M059J (cell line): ENCODE measurements at regions not wholly inside any gene's neighbourhood (a gene's known extent, or its start where the extent isn't known, plus 50 kb on each side); places are given as distances from the start of the nearest gene placed in this dataset.

ENCODE experiments used
- DNase-seq: peaks from one replicate; pipeline ENCODE4 v3.0.0-alpha.2; 2012; ENCODE audit warnings: low read depth

GRCh38 chr5:91727463-91727862 is 344.3 kb upstream of the ARRDC3 start:
- DNase-seq: no peak

GRCh38 chr5:91722736-91723467 is 339.8 kb upstream of the ARRDC3 start:
- DNase-seq: no peak

DNA sequence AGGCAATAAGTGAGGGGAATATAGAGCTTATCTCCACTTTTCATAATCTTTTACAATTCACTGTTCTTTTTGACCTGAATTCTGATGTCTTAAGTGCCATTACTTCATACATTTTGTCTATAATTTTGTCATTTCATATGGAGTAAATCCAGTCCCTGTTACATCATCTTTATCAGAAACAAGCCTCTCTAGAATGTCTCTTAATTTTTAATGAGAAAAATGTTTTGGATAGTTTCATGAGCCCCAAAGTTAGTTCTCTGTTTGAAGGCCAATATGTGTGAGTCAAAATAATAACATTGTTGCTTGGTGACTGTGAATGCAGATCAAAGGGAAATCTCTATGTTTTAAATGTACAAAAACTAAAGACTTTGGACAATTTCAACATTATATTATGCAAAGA is 329.6 kb upstream of the ARRDC3 start:
- DNase-seq: no peak

- no peak for DNase-seq
These were observed 324.4 kb upstream of the ARRDC3 start for GRCh38 chr5:91707521-91707841.

DNA sequence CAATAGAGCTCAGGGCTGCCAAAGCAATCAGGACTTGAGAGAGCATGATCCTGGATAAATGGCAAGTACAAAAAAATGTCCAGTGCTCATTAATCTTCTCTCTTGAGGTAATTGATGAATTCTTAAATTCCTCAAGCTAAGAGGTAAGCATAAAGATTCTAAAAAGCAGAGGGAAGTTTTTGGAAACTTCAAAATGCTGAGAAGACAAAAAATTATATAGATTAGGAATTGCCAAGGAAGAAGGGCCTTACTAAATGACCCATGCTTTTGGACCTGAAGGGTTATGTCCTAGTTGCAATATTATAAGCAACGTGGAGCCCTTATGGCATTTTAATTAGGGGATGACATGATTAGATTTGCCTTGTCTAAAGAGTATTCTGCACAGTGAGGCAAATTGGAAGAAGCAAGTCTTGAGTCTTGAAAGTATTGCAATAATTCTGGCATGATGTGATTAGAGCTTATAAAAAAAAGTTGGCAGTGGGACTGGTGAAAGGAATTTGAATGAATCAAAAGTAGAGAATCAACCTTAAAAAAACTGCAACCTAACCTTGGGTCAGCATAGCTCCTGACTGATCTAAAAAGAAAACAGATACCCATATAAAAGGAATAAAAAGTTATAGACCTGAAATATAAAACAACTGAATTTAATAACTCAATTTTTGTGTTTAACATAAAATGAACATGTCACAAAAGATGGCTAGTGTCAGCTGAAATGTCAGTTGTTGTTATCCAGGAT is 323.8 kb upstream of the ARRDC3 start:
- peak; percentile 6 for DNase-seq

- DNase-seq: no peak
These were observed 320.0 kb upstream of the ARRDC3 start for GRCh38 chr5:91703128-91703527.

DNA sequence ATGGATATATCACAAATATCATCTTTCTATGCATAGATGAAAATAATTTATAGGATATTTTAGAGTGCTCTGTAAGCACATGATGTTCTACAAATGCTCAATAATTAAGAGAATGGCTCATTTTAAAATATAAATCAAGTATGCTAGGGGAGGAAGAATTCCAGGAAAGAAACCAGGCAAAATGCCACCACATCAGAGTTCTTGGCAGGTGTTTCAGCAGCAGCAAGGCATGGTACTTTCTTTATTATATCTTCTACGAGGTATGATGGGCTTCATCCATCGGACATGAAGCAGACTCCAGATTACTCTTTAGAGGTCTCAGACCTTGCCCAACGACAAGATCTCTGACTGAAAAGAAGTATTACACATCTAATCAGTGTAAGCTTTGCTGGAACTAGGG is 316.3 kb upstream of the ARRDC3 start:
- no peak for DNase-seq

- no peak for DNase-seq
These were observed 308.5 kb upstream of the ARRDC3 start for GRCh38 chr5:91691592-91691991.

- peak; percentile 20 for DNase-seq
These were observed 307.8 kb upstream of the ARRDC3 start for GRCh38 chr5:91690921-91691320.

DNA sequence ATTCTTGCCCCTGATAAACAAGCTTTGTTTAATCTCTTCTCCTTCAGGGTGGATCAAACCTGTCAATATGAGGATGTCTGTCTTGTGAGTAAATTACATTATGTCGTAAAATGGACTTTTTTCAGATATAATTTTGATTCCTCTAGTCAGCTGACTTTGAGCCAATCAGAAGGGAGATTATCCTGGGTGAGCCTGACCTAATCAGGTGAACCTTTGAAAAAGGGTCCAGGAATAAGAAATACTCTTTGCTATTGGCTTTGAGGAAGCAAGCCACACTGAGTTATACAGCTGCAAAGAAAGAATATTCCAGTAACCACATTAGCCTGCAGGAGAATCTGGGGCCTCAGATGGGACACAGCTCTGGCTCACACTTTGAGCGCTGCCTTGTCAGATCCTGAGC is 304.3 kb upstream of the ARRDC3 start:
- no peak for DNase-seq

DNA sequence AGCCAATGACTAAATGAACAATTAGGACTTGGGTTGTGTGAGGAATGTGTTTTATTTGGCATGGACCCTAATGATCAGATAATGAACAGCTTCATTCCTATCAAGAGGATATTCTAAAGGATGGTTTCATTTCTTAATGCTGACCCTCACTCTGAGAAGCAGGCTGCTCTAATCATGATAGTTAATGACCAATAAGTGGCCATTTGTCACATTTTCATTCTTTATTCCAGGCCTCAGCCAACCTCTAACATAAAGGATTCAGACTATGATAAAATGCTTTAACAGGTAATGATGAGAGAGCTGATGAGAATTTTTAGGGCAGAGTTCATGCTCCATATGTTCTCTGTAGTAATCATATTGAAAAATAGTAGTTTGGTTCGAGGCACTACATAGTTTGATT is 301.5 kb upstream of the ARRDC3 start:
- no peak for DNase-seq

- DNase-seq: no peak
These were observed 287.4 kb upstream of the ARRDC3 start for GRCh38 chr5:91670563-91670962.

DNA sequence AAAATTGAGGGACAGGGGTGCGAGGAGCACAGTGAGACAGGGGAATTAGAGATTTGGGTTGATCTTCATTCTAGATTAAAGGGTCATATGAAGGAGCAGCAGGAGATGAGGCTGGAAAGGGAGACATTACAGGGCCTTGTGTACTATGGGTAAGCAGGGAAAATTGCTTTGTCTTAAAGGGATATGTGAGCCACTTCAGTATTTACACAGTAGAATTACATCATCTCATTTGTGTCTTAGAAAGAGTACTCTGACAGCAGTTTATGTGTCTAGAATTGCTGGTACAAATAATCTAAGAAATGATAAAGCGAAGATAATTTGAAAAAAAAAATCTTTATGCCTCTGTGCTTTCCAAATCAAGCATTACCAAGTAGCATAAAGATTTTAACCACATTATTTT is 287.0 kb upstream of the ARRDC3 start:
- no peak for DNase-seq

DNA sequence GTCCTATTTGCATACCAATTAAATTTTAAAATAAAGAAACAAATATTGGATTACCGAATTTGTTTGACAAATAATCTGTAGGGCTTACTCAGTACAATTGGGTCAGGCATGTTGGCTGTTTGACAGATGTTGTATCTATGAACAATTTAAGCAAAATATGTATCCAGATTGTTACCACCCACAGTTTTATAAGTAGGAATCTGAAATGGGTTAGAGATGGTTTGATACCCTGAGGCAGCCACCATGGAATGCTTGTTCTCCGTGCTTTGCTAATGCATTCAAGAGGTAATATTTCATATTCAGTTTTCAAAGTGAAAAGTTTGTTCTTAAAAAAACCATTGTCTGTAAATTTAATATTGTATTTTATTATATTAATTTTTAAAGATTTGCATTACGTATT is 285.1 kb upstream of the ARRDC3 start:
- DNase-seq: no peak

DNA sequence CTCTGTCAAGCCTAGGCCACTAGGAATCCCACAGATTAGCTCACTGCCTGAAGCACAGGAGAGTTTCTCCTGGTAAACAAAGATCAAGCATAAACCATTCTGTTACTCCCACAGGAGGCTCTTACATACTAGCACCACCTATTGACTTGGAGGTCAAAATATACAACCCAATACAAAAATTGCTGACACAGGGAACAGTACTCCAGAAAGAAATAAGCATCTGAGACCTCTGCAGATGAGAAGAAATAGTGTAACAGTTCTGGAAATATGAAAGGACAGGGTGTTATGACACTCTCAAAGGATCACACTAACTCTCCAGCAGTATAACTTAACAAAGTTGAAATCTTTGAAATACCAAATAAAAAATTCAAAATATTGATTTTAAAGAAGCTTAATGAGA is 269.6 kb upstream of the ARRDC3 start:
- no peak for DNase-seq

DNA sequence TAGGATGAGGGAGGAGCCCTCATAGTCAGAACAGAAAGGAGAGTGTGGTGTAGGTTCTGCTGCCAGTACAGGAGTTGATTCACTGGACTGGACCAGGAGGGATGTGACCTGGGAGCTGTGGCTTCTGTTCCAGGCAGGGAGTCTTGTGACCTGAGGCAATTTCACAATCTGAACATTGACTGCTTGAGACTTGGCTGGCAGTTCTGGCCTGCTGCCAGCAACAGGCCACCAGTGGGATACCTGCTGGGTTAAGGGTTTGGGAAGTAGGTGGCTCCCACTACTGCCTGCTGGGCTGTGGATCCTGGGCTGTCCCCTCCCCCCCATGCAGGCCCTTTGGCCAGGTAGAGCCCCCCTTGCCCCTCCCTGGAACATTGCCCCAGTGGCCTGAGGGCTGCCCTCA is 268.6 kb upstream of the ARRDC3 start:
- DNase-seq: peak; percentile 52

DNA sequence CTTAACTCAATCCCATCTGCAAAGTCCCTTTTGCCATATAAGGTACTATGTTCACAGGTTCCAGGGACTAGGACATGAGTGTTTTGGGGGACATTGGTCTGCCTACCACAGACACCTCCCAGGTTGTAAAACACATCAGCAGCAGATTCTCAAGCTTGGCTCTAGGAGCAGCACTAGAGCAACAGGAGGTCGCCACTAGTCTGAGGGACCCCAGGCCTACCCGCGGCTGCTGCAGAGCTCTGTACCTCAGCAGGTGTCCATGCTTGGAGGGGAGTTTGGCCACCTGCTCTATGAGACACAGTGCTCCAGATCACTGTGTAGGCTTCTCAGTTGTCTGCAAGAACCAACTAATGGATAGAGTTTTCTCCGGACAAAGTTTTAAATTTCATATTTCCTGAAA is 262.2 kb upstream of the ARRDC3 start:
- DNase-seq: no peak

DNA sequence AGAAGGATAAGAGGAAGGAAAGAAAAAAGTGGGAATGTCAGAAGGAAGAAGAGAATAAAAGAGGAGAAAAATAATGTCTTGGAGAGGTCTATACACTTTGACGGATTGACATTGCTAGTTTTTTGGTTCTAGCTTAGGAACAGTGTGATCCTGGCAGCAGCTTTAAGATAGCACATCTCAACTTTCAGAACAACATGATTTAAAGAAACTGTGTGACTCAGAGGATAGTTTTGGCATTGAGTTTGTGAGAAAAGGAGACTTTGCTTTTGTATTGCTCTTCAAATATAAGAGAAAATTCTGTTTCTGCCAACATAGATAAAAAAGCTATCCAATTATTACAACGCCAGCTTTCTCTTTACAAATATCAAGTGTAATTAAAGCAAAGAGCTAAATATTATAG is 260.7 kb upstream of the ARRDC3 start:
- DNase-seq: no peak

DNA sequence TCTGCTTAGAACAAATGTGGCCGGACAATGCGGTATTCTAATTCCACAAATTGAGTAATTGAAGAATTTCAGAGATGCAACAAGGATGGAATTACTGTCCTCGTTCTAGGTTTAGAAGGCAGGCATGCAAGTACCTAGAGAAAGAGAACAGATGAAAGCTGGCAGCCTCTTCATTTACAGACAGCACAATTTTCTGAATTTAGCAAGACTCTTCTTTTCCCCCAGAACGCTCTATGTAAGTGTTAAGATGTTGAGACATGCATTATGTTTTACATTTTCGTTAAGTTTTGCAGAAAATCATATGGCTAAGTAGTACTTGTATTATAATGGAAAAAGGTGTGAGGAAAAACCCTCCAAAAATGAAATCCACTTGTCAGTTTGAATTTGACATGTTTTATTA is 259.5 kb upstream of the ARRDC3 start:
- no peak for DNase-seq

GRCh38 chr5:91641730-91642350 is 258.7 kb upstream of the ARRDC3 start:
- peak; percentile 59 for DNase-seq

- DNase-seq: no peak
These were observed 256.6 kb upstream of the ARRDC3 start for GRCh38 chr5:91639744-91640143.

GRCh38 chr5:91638010-91638409 is 254.9 kb upstream of the ARRDC3 start:
- no peak for DNase-seq
